ENCODE measurements at regions not wholly inside any gene's neighbourhood (a gene's known extent, or its start where the extent isn't known, plus 50 kb on each side); places are given as distances from the start of the nearest gene placed in this dataset.
A peak's percentile ranks its signal among the peaks of the same experiment; 100 is the strongest.

- WGBS: 79% methylated on average over 4 of the region's 4 CpGs
- no peaks in the 10 kb centered on the region for H3K27me3 ChIP-seq
- H3K36me3 ChIP-seq: no peaks in the 10 kb centered on the region
- H3K9me3 ChIP-seq: no peaks in the 10 kb centered on the region
- H3K4me3 ChIP-seq: no peak overlapping the region
- no peak for DNase-seq (ENCODE audit: extremely low spot score)
- no peak for TF ChIP-seq POLR2AphosphoS5 (IDR thresholded peaks at IDR 0.05)
- TF ChIP-seq EP300 (IDR thresholded peaks at IDR 0.05): no peak
- no peak for TF ChIP-seq CTCF (IDR thresholded peaks at IDR 0.05)
- no peak for TF ChIP-seq POLR2A (IDR thresholded peaks at IDR 0.05; ENCODE audit: low read depth)
- intact Hi-C loops (cut with DNase I): no loop called here
- H3K4me1 ChIP-seq: peaks cover 4 to 19% (median 11%) of the 10 kb centered on the region in 4 donors
- no peak overlapping the region for H3K27ac ChIP-seq (replicated peaks in 1 of 4)
Measured at GRCh38 chr3:53997476-53997875, 105.8 kb upstream of the SELENOK start.

- Histone ChIP-seq H3K4me3 (no peak overlapping the region), H3K9me3 (no peaks in the 10 kb centered on the region), H3K27me3 (no peaks in the 10 kb centered on the region), H3K27ac (replicated peaks in 1 of 4) (no peak overlapping the region), H3K4me1 (peaks cover 4 to 19% (median 11%) of the 10 kb centered on the region in 4 donors), H3K36me3 (no peaks in the 10 kb centered on the region)
- no peak for DNase-seq (ENCODE audit: extremely low spot score)
- 87% methylated on average over 5 of the region's 7 CpGs for WGBS
- intact Hi-C loops (cut with DNase I): no loop called here
- TF ChIP-seq CTCF (IDR thresholded peaks at IDR 0.05): no peak
- no peak for TF ChIP-seq POLR2A (IDR thresholded peaks at IDR 0.05; ENCODE audit: low read depth)
- no peak for TF ChIP-seq POLR2AphosphoS5 (IDR thresholded peaks at IDR 0.05)
- no peak for TF ChIP-seq EP300 (IDR thresholded peaks at IDR 0.05)
Measured at GRCh38 chr3:53996141-53996874, 104.6 kb upstream of the SELENOK start.

GRCh38 chr3:53994986-53995603 lies 103.4 kb upstream of the SELENOK start:
- Histone ChIP-seq H3K9me3 (no peaks in the 10 kb centered on the region), H3K36me3 (no peaks in the 10 kb centered on the region), H3K4me1 (peaks cover 4 to 19% (median 11%) of the 10 kb centered on the region in 4 donors), H3K4me3 (no peak overlapping the region), H3K27ac (replicated peaks in 1 of 4) (peak overlapping the region in 2 of 4 donors; percentile 17 to 41), H3K27me3 (no peaks in the 10 kb centered on the region)
- intact Hi-C loops (cut with DNase I): no loop called here
- DNase-seq (ENCODE audit: extremely low spot score): no peak
- 77% methylated on average over 6 of the region's 9 CpGs for WGBS
- peak in 1 of 2 donors; percentile 52 for TF ChIP-seq POLR2AphosphoS5 (IDR thresholded peaks at IDR 0.05)
- TF ChIP-seq POLR2A (IDR thresholded peaks at IDR 0.05; ENCODE audit: low read depth): no peak
- no peak for TF ChIP-seq CTCF (IDR thresholded peaks at IDR 0.05)
- TF ChIP-seq EP300 (IDR thresholded peaks at IDR 0.05): no peak

- Histone ChIP-seq H3K9me3 (no peaks in the 10 kb centered on the region), H3K4me1 (peaks cover 4 to 17% (median 11%) of the 10 kb centered on the region in 4 donors), H3K27ac (replicated peaks in 1 of 4) (no peak overlapping the region), H3K36me3 (no peaks in the 10 kb centered on the region), H3K4me3 (no peak overlapping the region), H3K27me3 (no peaks in the 10 kb centered on the region)
- WGBS: 59% methylated on average over 2 of the region's 2 CpGs
- intact Hi-C loops (cut with DNase I): no loop called here
- TF ChIP-seq CTCF (IDR thresholded peaks at IDR 0.05): no peak
- TF ChIP-seq POLR2AphosphoS5 (IDR thresholded peaks at IDR 0.05): no peak
- DNase-seq (ENCODE audit: extremely low spot score): no peak
Measured at GRCh38 chr3:53991240-53991639, 99.6 kb upstream of the SELENOK start.
